Prostate gland (tissue), 2 donors: ENCODE measurements at regions not wholly inside any gene's neighbourhood (a gene's known extent, or its start where the extent isn't known, plus 50 kb on each side); places are given as distances from the start of the nearest gene placed in this dataset.

Source experiments
- DNase-seq: peaks from one replicate; pipeline ENCODE4 v3.0.0-alpha.2; 2019; ENCODE audit warnings: low spot score
- H3K27ac ChIP-seq, 2 donors: fragments of 200-600 bp; sonication (generic); 2 replicates each; pipeline ENCODE4 v1.5.1; 2017 to 2019
- H3K27me3 ChIP-seq: fragments of 200-600 bp; sonication (generic); replicated peaks from 2 replicates; pipeline ENCODE4 v1.5.1; 2019; ENCODE audit not compliant: insufficient read depth
- H3K36me3 ChIP-seq, 2 donors: fragments of 200-600 bp; sonication (generic); 1 replicate in 1 of 2; 2 replicates in 1 of 2; pipeline versions ENCODE4 v1.5.1 to v1.8.1; 2017 to 2019
- H3K4me1 ChIP-seq: fragments of 200-600 bp; sonication (generic); replicated peaks from 2 replicates; pipeline ENCODE4 v1.5.1; 2019
- H3K4me3 ChIP-seq, 2 donors: fragments of 200-600 bp; sonication (generic); 2 replicates each; pipeline ENCODE4 v1.5.1; 2017 to 2019
- H3K9me3 ChIP-seq: fragments of 200-600 bp; sonication (generic); 2 replicates; pipeline ENCODE4 v1.5.1; 2017
- POLR2A ChIP-seq: fragments of 450-650 bp; IDR thresholded peaks from one replicate; pipeline ENCODE4 v1.6.1; 2016; ENCODE audit warnings: antibody characterized with exemption, mild to moderate bottlenecking
- POLR2AphosphoS5 ChIP-seq: sonication (generic); formaldehyde crosslinking; IDR thresholded peaks from one replicate; pipeline ENCODE4 v1.6.1; 2017; ENCODE audit warnings: antibody characterized with exemption
- WGBS: methylation state at CpG from one replicate; pipeline ENCODE4 v1.1.5; 2018; 5-methylcytosine and 5-hydroxymethylcytosine counted together
- intact Hi-C: fragments of 100-400 bp; cut with DNase I; formaldehyde crosslinking; loops from one replicate; pipeline ENCODE4 v1.14.2; 2022
- TF ChIP-seq, protein P1 (sequence below), 4 experiments: fragments of 200-600 bp in 2 of 4; fragments of 450-650 bp in 2 of 4; sonication (generic) in 2 of 4; IDR thresholded peaks; 1 replicate in 3 of 4; 2 replicates in 1 of 4; pipeline ENCODE4 v1.5.1; 2016 to 2019; ENCODE audit warnings: antibody characterized with exemption in 4 of 4, mild to moderate bottlenecking in 2 of 4, moderate library complexity in 2 of 4

DNA sequence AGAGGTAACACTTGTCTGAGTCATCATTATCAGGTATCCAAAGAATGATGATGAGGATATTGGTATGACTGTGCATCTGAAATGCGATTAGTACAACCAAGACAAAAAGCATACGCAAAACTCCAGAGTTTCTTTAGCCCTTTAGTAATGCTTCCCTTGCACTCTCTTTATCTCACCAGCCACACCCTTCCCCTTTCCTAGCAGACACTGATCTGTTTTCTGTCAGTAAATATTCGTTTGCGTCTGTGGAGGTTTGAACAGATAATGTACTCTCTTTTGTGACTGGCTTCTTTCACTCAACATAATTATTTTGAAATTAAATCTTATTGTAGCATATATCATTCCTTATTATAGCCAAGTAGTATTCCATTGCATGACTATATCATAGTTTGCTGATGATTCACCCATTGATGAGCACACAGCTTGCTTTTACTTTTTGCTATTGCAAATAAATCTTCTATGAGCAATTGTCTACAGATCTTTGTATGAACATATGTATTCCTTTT is 775.7 kb downstream of the SLC6A15 start:
- WGBS = 69% methylated on average over 4 of the region's 4 CpGs

DNA sequence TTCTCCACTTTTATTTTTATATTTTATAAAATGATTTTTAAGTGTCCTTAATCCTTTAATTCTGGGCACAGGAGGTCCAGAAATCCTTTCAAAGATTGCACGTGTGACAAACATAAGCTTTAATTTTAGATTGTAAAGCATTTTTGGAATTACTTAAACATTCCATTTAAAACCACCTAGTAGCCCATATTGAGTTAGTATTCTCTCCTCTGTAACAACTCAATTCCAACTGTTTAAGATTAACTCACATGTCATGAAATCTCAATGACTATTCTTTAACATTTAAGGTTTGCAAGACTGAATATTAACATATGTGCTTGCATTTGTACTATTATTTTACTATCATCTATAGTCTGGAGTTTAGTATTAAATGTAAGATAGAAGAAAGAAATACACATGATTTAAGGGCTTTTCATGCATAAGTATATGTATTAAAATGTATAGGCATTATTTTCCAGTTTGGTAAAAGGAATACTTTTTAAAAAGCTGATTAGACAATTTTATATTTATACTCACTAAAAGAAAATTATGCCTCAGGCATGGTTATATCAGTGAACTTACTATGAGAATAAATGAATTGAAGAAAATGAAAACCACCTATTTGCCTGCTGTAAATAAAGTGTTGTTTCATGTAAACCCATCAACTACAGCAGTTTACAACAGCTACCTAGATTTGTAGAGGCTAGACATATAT is 776.9 kb downstream of the SLC6A15 start:
- WGBS = 64% methylated on average over 1 of the region's 1 CpG

More for the DNA sequence above, 775.7 kb downstream of the SLC6A15 start:
- no peak for DNase-seq
- Histone ChIP-seq H3K4me1 (no peaks in the 10 kb centered on the region), H3K36me3 (no peaks in the 10 kb centered on the region), H3K9me3 (no peaks in the 10 kb centered on the region), H3K27me3 (no peaks in the 10 kb centered on the region), H3K27ac (no peak overlapping the region), H3K4me3 (no peak overlapping the region)
- intact Hi-C loops = no loop called here
- TF ChIP-seq, protein P1, sequence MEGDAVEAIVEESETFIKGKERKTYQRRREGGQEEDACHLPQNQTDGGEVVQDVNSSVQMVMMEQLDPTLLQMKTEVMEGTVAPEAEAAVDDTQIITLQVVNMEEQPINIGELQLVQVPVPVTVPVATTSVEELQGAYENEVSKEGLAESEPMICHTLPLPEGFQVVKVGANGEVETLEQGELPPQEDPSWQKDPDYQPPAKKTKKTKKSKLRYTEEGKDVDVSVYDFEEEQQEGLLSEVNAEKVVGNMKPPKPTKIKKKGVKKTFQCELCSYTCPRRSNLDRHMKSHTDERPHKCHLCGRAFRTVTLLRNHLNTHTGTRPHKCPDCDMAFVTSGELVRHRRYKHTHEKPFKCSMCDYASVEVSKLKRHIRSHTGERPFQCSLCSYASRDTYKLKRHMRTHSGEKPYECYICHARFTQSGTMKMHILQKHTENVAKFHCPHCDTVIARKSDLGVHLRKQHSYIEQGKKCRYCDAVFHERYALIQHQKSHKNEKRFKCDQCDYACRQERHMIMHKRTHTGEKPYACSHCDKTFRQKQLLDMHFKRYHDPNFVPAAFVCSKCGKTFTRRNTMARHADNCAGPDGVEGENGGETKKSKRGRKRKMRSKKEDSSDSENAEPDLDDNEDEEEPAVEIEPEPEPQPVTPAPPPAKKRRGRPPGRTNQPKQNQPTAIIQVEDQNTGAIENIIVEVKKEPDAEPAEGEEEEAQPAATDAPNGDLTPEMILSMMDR (IDR thresholded peaks at IDR 0.05) = no peak

DNA sequence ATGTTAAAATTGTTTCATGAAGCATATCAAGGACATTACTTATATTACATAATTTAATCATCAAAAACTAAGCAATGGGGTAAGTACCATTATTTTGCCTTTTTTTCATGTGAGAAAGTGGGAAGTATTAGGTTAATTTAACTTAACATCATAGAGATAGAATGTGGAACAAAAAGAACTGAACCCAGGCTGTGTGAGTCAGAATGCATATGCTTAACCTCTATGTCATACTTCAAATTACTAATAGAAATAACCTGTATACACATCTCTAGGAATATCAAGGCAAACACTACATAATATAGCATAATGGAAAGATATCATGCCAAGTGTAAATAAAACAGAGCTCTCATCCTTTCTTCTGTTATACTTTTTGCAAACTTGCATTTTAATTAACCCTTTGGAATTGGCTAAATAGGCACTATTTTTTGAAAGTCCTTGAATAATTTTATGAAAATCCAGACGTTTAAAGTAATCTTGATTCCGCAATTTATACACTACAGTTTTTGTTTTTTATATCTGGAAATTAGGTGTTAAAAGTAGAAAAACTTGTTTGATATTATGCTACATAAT is 777.7 kb downstream of the SLC6A15 start:
- WGBS = 72% methylated on average over 2 of the region's 2 CpGs
- H3K4me1 ChIP-seq = no peaks in the 10 kb centered on the region
- H3K27me3 ChIP-seq = no peaks in the 10 kb centered on the region
- TF ChIP-seq POLR2AphosphoS5 (no peak), POLR2A (no peak)
- no peak overlapping the region for H3K4me3 ChIP-seq
- H3K27ac ChIP-seq = no peak overlapping the region
- DNase-seq = no peak
- no peaks in the 10 kb centered on the region for H3K36me3 ChIP-seq
- H3K9me3 ChIP-seq = no peaks in the 10 kb centered on the region
- intact Hi-C loops = no loop called here

More for the DNA sequence above, 776.9 kb downstream of the SLC6A15 start:
- no peaks in the 10 kb centered on the region for H3K4me1 ChIP-seq
- no peaks in the 10 kb centered on the region for H3K9me3 ChIP-seq
- H3K27ac ChIP-seq = no peak overlapping the region
- no peak overlapping the region for H3K4me3 ChIP-seq
- H3K27me3 ChIP-seq = no peaks in the 10 kb centered on the region
- DNase-seq = no peak
- TF ChIP-seq, protein P1 (IDR thresholded peaks at IDR 0.05) = no peak
- no peak for TF ChIP-seq POLR2AphosphoS5
- TF ChIP-seq POLR2A = no peak
- intact Hi-C loops = no loop called here
- no peaks in the 10 kb centered on the region for H3K36me3 ChIP-seq

DNA sequence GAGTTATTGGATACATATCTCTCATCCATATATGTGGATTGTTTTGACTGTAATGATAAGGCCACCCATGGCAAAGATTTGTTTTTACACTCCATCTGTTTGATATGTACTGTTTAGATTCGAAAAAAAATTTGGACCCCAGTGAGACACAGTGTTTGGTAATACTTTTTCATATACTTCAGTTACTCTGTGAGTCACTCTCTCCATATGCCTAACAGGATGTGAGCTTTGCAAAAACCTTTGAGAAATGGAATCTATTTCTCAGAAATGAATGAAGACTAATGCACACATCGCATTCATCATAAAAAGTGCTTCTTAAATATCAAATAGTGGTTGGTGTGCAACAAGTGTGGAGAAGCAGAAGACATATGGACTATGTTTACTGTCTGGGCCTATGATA is 781.5 kb downstream of the SLC6A15 start:
- Histone ChIP-seq H3K27me3 (no peaks in the 10 kb centered on the region), H3K27ac (no peak overlapping the region), H3K4me3 (no peak overlapping the region), H3K9me3 (no peaks in the 10 kb centered on the region), H3K36me3 (no peaks in the 10 kb centered on the region), H3K4me1 (no peaks in the 10 kb centered on the region)
- DNase-seq = no peak
- no peak for TF ChIP-seq POLR2AphosphoS5
- TF ChIP-seq POLR2A = no peak
- TF ChIP-seq, protein P1 (IDR thresholded peaks at IDR 0.05) = no peak
- intact Hi-C loops = no loop called here
- 86% methylated on average over 2 of the region's 2 CpGs for WGBS

DNA sequence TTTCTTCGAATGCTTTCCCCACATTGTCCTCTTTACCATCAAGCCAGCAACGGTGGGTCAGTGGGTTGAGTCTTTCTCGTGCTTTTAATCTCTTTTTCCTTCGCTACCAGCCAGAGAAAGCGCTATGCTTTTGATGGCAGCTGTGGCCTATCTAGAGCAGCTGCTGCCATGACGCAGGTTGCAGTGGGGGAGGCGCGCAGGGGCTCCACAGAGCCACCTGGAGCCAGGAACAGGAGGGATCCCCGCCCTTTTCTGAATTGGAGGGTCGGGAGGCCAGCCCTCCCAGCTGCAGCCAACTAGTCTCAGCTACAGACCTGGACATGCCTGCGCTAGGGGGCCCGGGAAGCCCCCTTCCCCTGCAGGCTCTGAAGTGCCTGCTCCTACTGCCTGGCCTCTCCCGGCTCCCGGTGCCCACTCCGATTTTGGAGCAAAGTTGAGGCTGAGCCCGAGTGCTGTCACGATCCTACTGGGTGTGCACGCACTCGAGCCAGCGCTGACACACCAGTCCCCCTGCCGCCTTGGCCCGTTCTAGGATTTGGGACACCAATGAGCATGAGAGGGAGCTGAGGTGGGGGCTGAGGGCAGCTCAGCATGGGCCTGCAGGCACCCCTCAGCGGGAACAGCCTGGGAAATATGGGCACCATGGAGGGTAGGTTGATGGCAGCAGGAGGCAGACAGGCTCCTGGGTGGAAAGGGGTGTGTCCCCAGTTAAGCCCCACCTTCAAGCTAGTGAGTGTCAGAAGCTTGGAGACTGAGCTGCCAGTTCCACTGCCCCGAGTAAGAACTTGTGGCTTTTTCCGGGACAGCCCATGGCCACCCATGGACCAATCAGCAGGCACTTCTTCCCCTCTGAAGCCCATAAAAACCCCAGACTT is 784.2 kb downstream of the SLC6A15 start:
- no peak for DNase-seq
- Histone ChIP-seq H3K9me3 (no peaks in the 10 kb centered on the region), H3K36me3 (no peaks in the 10 kb centered on the region), H3K4me3 (no peak overlapping the region), H3K4me1 (no peaks in the 10 kb centered on the region), H3K27me3 (no peaks in the 10 kb centered on the region), H3K27ac (no peak overlapping the region)
- intact Hi-C loops = no loop called here
- no peak for TF ChIP-seq POLR2AphosphoS5
- TF ChIP-seq POLR2A = no peak
- WGBS = 89% methylated on average over 25 of the region's 25 CpGs
